Caki2 (cell line): ENCODE measurements at regions not wholly inside any gene's neighbourhood (a gene's known extent, or its start where the extent isn't known, plus 50 kb on each side); places are given as distances from the start of the nearest gene placed in this dataset.
A peak's percentile ranks its signal among the peaks of the same experiment; 100 is the strongest.

Experiments used
- DNase-seq: peaks from one replicate; pipeline ENCODE4 v3.0.0-alpha.2; 2015; ENCODE audit warnings: low read depth
- in situ Hi-C: cut with HindIII; loops from 2 replicates; pipeline ENCODE4 v1.10.0; 2016; ENCODE audit warnings: low sequenced_read_pairs, low pct_unique_long_range_greater_than_20kb, mixed read lengths

DNA sequence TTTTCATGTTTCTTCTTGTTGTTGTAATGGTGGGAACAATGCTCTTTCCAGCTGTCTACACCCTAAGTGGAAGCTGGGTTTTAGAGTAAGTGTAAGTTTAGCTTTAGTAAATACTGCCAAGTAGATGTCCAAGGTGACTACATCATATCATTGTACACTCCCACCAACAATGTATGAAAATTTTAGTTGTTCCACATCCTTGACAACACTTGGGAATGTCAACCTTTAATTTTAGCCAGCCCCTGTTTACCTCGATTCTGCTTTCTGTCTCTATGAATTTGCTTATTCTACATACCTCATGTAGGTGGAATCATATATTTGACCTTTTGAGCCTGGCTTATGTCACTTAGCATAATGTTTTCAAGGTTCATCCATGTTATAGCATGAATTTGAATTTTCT, 93.0 kb downstream of the MTPAP start:
- in situ Hi-C loops: no loop called here
- no peak for DNase-seq

DNA sequence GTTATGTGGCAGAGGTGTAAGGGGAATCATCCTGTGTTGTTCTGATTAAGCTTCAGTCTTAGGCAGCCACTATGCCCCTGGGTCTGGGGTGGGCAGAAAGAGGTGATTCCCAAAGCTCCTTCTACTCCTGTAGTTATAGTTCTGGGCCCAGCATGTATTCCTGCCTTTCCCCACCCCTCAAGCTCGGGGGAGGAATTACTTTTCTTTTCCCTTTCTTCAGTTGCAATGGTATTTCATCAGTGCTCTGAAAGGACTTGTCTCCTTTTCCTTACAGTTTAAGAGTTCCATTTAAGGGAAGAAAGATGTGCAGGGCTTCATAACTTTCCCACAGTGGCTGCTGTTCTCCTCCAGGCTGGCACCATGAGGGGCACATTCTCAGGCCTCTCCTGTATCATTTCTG, 94.2 kb downstream of the MTPAP start:
- no peak for DNase-seq
- in situ Hi-C loops: no loop called here

DNA sequence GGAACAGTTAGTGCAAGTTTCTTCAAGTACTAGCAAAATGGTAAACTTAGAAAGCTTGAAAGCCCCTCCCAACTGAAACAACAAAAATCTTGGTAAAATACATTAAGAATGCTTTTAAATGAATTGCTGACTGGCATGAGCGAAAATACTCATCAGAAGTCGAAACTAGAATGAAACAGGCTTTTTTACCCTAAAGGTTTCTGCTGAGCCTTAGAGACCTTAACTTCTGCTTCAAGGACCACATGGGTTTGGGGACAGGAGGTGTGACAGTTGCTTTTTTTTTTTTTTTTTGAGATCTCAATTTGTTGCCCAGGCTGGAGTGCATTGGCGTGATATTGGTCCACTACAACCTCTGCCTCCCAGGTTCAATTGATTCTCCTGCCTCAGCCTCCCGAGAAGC, 100.3 kb downstream of the MTPAP start:
- in situ Hi-C loops: no loop called here
- no peak for DNase-seq

DNA sequence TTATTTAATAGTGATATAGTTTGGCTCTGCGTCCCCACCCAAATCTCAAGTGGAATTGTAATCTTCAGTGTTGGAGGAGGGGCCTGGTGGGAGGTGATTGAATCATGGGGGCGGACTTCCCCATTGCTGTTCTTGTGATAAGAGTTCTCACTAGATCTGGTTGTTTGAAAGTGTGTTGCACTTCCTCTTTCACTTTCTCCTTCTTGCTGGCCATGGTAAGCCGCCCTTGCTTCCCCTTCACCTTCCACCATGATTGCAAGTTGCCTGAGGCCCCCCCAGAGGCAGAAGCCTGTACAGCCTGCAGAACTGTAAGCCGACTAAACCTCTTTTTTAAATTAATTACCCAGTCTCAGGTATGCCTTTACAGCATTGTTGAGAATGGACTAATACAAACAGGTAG, 101.4 kb downstream of the MTPAP start:
- in situ Hi-C loops: no loop called here
- no peak for DNase-seq

DNA sequence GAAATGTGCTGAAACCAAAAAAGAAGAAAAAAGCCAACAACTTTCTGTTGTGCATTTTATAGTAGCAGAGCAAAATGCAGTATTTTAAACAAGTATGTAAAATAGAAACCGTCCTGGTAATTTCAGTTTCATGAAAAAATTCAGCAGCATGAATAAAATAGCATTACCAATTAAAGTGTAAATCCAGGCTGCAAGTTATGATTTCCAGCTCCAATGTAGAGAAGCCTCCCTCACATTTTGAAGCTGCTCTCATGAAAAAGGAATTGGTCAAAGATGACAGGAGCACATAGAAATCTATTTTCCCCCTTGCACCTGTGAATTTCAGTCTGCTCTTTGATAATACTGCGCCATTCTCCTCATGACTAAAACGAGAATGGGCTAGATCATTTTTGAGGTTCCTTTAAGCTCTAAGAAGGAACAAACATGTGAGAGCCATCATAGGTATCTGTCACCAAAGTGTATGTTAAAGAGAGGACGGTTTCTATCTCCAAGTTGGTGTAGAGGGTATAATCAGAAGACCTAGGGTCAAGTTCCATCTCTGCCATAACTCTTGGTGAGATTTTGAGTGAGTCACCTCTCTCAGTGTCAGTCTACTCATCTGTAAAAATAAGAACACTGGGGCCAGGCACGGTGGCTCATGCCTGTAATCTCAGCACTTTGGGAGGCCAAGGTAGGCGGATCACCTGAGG, 107.5 kb downstream of the MTPAP start:
- in situ Hi-C loops: no loop called here
- no peak for DNase-seq

DNA sequence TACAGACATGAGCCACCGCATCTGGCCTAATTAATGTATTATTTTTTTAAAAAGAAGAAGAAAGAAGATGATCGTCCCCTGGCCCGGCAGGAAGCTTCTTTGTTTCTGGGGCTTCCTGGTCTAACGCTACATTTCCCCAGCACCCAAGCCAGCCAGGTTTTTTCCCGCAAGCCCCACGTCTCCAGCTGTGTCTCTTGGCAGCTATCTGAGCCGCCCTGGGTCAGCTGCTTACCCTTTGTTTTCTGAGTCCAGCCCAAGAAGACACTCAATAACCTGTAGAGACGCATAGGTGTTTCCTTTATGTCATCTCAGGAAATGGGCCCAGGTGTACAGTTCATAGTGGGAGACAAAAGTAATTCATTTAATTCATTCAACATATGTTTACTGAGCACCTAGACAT, 110.2 kb downstream of the MTPAP start:
- no peak for DNase-seq
- in situ Hi-C loops: no loop called here

DNA sequence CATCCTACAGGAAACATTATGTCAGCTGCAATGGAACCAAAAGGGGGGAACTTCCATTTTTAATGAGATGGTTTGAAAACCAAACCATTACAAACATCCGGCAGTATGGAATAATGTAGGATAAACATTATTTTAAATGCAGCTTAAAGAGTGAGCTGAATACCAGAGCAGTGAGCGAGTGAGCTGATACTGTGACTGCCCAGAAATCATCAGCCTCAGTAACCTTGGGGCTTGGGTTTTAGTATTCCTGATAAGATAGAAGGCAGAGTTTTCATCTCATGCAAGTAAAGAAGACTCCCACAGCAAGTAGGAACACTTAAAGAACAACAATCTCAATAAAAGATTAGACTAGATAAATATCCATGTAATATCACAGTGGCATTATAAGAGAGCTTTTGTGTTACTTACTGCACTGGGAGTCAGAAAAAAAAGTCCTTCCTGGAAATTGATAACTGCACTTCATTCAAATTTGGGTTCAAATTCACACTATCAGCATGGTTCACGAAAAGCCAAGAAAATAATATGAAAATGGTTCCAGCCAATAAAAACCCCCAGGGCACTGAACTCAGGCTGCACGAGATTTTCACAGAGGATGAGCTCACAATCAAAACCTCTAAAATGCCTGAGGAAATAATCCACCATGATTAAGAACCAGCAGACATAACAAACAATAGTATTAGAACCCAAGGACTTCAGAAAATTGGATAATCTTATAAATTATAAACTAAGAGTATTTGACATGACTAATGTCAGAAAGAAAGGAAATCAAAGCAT, 115.7 kb downstream of the MTPAP start:
- in situ Hi-C loops: no loop called here
- no peak for DNase-seq

DNA sequence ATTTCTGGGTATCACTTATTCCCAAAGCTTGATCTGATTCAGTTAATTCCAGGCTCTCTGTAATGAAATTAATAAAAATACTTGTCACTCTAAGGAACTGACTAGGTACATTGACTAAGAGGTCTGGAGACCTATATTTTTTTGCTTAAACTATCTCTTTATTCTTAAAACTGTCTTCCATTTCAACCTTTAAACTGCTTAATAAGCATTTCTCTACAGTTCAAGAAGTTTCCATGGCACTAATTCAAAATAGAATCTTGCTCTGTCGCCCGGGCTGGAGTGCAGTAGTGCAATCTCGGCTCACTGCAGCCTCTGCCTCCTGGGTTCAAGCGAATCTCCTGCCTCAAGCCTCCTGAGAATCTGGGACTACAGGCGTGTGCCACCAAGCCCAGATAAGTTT, 117.4 kb downstream of the MTPAP start:
- in situ Hi-C loops: no loop called here
- DNase-seq: no peak

DNA sequence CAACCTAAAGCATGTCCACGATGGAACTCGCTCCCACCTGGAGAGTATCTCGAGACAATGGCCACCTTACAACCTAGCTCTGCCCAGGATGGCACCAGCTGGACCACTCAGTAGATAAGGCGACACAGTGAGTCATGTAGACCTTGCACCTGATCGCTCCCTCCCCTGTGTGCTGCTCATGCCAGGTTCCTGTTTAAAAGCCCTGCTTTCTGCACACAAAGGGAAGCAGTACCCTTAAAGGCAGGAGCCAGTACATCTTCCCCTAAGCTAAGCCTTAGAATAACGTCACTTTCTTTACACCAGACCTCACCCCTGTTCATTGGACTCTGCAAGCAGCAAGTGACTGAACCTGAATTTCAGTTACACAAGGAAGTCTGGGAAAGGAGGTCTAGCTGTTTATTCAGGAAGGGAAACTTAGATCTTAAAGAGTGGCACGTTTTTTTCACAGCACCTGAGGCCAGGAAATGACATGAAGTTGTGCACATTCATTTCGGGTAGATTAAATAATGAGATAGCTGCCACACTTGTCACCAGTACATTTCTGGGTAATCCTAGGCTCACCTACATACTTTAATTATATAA, 117.9 kb downstream of the MTPAP start:
- in situ Hi-C loops: no loop called here
- no peak for DNase-seq

DNA sequence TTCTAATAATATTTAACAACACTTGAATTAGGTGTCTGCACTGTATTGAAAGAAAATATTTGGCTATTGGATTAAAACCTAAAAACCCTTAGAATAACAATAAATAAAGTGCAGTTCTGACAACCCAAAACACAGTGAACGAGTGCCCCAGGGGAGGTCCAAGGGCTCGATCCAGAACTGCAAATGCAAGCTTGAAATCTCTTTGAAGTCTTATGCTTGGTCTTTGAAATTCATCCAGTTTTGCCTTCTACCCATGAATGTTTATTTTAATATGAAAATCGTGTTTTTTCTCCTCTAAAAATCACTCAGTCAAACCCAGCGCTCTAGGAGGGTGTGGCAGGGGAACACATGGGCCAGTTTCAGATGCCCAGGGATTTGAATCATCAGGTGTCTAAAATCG, 119.5 kb downstream of the MTPAP start:
- DNase-seq: no peak
- in situ Hi-C loops: no loop called here

DNA sequence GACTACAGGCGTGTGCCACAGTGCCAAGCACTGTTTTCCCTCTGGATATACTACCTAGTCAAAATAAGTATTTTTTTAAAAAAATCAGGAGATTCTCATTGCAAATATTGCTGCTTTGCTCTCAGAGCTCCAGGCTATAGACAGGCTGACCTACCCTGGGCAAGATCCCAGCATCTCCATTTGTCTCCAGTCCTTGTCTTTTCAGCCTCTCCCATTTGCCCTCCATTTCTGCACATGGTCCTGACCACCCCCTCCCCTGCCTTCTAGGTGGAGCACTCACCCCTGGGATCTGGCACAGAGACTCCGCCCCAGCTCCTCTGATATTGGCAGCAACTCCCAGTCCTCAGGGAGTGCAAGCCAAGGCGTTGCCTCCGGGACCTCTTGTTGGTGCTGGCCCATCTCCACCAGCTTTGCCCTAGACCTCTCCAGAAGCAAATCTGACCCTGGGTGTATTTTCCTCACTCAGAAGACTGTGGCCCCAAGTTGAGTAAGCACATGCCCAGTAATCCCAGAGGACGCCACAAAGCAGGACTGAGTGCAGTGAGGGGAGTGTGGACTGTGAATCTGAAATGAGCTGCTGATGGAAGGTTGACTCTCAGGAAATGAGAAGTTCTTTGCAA, 120.6 kb downstream of the MTPAP start:
- DNase-seq: no peak
- in situ Hi-C loops: no loop called here

DNA sequence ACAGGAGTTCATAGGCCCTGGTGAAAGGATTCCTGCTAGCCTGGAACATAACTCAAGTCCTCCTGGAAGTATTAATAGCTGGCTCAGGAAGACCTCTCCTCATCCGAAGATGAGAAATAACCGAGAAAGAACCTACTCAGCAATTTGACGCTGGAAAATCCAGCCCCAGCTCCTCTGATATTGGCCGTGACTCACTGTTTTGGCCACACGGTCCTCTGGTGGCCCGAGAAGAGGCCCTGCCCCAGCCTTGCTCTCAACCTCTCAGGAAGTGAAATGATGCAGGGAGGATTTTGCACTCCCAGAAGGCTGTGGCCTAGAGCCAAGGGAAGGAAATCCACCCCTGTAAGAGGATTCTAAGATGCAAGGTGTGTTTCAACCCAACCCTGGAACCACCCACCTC, 121.6 kb downstream of the MTPAP start:
- no peak for DNase-seq
- in situ Hi-C loops: no loop called here

DNA sequence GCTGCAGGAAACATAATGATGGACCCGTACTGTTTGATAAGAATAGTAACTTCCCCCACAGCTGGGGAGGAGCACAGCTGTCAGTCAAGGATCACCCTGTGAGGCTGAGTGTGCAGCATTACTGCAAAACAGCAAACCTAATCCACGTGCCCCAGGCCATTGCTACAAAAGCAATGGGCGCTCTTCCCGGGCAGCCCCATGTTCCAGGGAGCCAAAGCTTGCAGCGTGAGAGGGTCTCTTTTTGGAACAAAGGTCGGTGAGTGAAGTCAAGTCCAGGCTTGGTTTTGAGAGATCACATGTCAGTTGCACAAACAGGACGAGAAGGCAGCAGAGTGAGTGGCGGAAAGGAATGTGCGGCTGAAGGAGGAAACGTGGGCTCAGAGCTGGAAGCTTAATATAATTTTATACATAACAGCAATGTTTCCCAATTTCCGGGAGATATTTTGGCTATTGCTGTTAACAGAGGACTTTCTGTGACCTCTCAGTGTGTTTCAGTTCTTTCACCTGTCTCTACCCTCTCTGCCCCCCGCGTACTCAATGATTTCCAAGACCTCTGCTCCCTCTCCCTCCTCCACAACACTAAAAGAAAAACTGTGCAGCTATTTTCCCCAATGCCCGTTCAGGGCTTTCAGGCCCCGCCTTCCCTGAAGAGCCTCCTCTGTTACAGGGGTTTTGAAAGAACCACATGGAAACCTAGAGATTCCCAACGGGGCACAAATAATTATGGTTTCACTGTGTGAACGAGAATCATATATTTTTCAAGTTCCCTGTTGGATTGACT, 128.9 kb downstream of the MTPAP start:
- DNase-seq: peak; percentile 83
- in situ Hi-C loops: no loop called here

DNA sequence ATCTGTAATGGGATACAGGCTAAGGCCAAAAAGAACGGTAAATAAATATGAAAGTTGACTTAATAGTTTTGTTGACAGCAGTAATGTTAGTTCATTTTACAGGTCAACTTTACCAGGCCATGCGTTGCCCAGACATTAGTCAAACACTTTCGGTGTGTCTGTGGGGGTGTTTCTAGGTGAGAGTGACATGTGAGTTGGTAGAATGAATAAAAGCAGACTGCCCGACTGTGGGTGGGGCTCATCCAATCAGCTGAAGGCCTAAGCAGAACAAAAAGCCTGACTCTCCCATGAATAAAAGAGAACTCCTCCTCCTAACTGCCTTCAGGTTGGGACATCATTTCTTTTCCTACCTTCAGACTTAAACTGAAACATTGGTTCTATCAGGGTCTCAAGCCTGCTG, 132.3 kb downstream of the MTPAP start:
- in situ Hi-C loops: no loop called here
- DNase-seq: no peak

DNA sequence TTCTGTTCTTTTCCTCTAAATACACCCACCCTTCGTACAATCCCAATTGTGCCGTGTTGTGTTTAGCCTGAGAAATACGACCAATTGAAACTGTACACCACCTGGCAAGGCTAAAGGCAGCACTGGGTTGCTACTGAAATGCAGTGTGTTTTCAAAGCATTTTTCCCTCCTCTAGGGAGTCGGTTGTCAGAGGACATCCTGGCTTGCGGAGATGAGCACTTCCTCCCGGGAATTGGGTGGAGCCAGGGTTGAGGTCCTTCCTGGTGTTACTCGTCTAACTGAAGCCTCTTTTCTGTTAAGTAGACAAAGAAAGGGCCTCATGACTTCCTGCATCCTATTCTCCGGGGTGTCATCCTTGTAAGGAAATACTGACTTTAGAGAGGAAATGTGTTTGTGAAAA, 133.5 kb downstream of the MTPAP start:
- in situ Hi-C loops: no loop called here
- no peak for DNase-seq

DNA sequence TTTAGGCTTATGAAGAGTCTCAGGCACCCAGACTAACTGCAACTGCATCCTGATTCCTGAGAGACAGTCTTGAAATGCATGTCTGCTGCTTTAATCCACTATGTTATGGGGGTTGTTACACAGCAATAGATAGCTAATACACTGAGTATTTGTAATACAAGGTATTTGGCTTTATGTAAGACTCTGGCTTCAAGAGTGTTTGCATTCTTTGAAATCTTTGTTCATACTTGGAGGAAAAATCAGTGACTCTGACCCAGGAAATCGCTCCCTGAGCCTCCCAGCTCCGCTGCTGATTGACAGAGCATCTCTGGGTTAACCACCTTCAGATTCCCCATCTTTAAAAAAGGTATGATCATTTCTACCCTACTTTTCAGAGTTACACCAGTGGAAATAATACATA, 133.9 kb downstream of the MTPAP start:
- in situ Hi-C loops: no loop called here
- DNase-seq: no peak

DNA sequence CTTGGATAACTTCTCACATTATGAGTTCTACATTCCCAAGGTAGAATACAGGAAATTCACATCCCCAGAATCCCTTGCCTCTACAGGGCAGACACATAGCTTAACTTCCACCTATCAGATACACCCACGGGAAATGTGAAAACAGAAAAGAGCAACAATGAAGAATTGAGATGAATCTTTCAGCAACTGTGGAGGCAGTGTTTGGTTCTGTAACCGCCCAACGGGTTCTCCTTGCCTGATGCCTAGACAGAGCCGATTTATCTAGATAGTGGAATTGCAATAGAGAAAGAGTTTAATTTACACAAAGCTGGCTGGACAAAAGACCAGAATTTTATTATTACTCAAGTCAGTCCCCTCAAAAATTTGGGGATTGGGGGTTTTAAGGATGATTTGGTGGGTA, 138.8 kb downstream of the MTPAP start:
- in situ Hi-C loops: no loop called here

DNA sequence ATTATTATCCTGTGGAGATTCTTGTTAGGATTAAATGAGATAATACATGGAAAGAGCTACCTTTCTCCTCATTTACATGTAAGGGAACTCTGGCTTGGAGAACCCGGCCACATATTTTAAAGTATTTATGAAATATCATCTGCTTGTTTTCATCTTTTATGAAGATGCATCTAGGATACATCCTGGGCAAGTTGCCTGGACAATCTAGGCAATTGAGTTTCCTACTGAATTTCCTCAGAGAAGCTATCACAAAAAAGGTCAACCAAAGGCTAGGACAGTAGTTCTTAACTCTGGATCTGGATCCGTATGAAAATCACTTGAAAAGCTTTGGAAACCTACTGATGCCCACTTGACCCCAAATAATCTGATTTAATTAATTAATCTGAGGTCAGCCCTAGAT, 140.7 kb downstream of the MTPAP start:
- in situ Hi-C loops: no loop called here
- no peak for DNase-seq

More for the DNA sequence above, 138.8 kb downstream of the MTPAP start:
- no peak for DNase-seq
